Tibial artery (tissue), 4 donors: ENCODE measurements at regions not wholly inside any gene's neighbourhood (a gene's known extent, or its start where the extent isn't known, plus 50 kb on each side); places are given as distances from the start of the nearest gene placed in this dataset.

Source experiments
- DNase-seq, 2 donors: peaks; one replicate each; pipeline ENCODE4 v3.0.0-alpha.2; 2019
- H3K27ac ChIP-seq, 2 donors: fragments of 200-600 bp; sonication (generic) in 1 of 2; 1 replicate in 1 of 2; 2 replicates in 1 of 2; pipeline ENCODE4 v1.5.1; 2018 to 2019; ENCODE audit warnings: mild to moderate bottlenecking in 1 of 2
- H3K27me3 ChIP-seq, 2 donors: fragments of 200-600 bp; sonication (generic) in 1 of 2; one replicate each; pipeline versions ENCODE4 v1.5.1 to v1.6.0; 2016 to 2019
- H3K36me3 ChIP-seq, 3 donors: fragments of 200-600 bp; sonication (generic) in 2 of 3; one replicate each; pipeline ENCODE4 v1.5.1; 2016 to 2019; ENCODE audit warnings: mild to moderate bottlenecking in 2 of 3
- H3K4me1 ChIP-seq, 4 donors: fragments of 200-600 bp; sonication (generic) in 2 of 4; 1 replicate in 3 of 4; 2 replicates in 1 of 4; pipeline ENCODE4 v1.5.1; 2016 to 2019
- H3K4me3 ChIP-seq, 2 donors: fragments of 200-600 bp; sonication (generic) in 1 of 2; 1 replicate in 1 of 2; 2 replicates in 1 of 2; pipeline ENCODE4 v1.5.1; 2018 to 2019; ENCODE audit warnings: mild to moderate bottlenecking in 2 of 2
- H3K9me3 ChIP-seq, 3 donors: fragments of 200-600 bp; sonication (generic) in 1 of 3; one replicate each; pipeline ENCODE4 v1.5.1; 2016 to 2019
- CTCF ChIP-seq, 2 experiments: fragments of 200-600 bp in 1 of 2; fragments of 450-650 bp in 1 of 2; IDR thresholded peaks; one replicate each; pipeline ENCODE4 v1.5.1; 2017 to 2019; ENCODE audit warnings: antibody characterized with exemption in 2 of 2, mild to moderate bottlenecking in 1 of 2, moderate library complexity in 1 of 2
- intact Hi-C: fragments of 100-400 bp; cut with DNase I; formaldehyde crosslinking; loops from one replicate; pipeline ENCODE4 v1.15.0; 2023; ENCODE audit warnings: low total_unique reads

DNA sequence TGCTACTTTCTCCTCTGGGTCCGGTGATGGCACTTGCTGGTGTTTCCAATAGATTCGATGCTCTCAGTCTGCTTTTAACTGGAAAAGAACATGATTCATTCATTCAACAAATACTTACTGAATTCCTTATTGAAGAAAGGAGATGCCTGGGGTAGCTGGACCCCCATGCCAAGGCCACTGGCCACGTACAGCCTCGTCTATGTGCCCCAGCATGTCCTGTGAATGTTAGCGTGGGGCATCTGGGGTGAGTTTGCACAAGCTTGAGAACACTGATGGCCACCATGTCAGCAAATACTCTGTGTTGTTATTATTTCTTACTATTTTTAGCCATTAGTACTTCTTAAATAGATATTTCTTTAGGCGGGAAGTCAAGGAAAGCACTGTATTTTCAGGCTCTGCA, 112.0 kb upstream of the OXGR1 start:
- H3K4me3 ChIP-seq, result no peak overlapping the region
- intact Hi-C loops, result loop anchor here (5.0 kb wide), 2 partner anchors 256 to 696 kb away; no protein-coding TSS in a partner anchor
- TF ChIP-seq CTCF (IDR thresholded peaks at IDR 0.05), result no peak

DNA sequence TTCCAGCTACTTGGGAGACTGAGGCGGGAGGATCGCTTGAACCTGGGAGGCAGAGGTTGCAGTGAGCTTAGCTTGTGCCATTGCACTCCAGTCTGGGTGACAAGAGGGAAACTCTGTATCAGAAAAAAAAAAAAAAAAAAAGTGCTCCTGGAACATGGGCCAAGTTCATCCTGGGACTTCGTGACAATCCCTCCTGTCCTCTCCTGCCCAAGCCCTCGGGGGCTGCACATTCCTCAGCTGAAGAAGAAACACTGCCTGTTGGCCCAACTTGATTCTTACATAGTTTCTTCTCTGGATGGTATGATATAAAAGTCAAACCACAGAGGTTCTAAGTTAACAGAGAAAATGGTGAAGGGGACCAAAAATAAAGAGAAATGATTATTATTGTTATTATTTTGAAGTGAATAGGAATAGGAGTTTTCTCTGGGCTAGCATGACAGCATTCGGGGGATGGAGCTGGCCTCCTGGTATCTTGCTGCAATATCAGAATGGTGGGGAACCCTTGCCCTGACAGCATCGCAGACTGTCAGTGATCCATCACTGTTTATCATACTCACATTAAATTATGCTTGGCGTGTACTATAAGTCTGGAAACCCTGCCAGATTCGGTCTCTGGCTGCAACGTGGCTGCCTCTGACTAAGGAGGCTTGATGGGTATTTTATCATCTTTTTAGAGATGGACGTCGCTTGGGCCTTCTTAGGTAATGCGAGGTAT, 113.7 kb upstream of the OXGR1 start:
- no peak for TF ChIP-seq CTCF (IDR thresholded peaks at IDR 0.05)
- peaks cover 6 to 71% (median 31%) of the 10 kb centered on the region in 4 donors for H3K4me1 ChIP-seq
- H3K4me3 ChIP-seq, result no peak overlapping the region
- no peaks in the 10 kb centered on the region for H3K36me3 ChIP-seq
- intact Hi-C loops, result loop anchor here (2.0 to 5.0 kb wide), 3 partner anchors 105 to 694 kb away; no protein-coding TSS in a partner anchor
- no peaks in the 10 kb centered on the region for H3K27me3 ChIP-seq
- peak overlapping the region; percentile 51 to 64 for H3K27ac ChIP-seq
- no peak for DNase-seq
- H3K9me3 ChIP-seq, result no peaks in the 10 kb centered on the region

More for the DNA sequence above, 112.0 kb upstream of the OXGR1 start:
- Histone ChIP-seq H3K27ac (peak overlapping the region; percentile 38 to 44), H3K27me3 (no peaks in the 10 kb centered on the region), H3K9me3 (peaks cover 0 to under 1% (median 0%) of the 10 kb centered on the region in 3 donors), H3K36me3 (no peaks in the 10 kb centered on the region), H3K4me1 (peaks cover 6 to 55% (median 23%) of the 10 kb centered on the region in 4 donors)
- DNase-seq, result peak in 1 of 2 donors; percentile 74

DNA sequence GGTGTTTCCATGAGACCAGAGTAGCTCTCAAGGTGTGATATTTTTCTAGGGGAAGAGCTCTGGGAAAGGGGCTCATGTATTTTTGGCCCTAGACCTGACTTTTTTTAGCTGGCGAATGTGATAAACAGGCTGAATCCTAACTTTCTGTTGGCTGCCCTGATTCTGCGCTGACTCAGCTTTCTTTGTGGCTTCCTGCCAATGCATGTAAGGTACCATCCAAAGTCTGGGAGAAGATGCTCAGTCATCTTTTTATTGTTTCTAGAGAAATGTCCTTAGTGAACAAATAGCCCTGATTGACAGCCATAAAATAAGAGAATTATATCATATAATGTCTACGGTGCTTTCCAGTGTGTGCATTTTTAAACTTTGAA, 113.6 kb upstream of the MBNL2 start:
- Histone ChIP-seq H3K27ac (peak overlapping the region; percentile 51 to 64), H3K4me1 (peaks cover 6 to 77% (median 34%) of the 10 kb centered on the region in 4 donors), H3K36me3 (no peaks in the 10 kb centered on the region), H3K9me3 (no peaks in the 10 kb centered on the region), H3K4me3 (no peak overlapping the region), H3K27me3 (no peaks in the 10 kb centered on the region)
- TF ChIP-seq CTCF (IDR thresholded peaks at IDR 0.05), result no peak
- no peak for DNase-seq
- intact Hi-C loops, result loop anchor here (2.0 to 5.0 kb wide), 3 partner anchors 104 to 694 kb away; no protein-coding TSS in a partner anchor

GRCh38 chr13:97109256-97109655, 112.9 kb upstream of the MBNL2 start:
- Histone ChIP-seq H3K4me1 (peaks cover 9 to 84% (median 39%) of the 10 kb centered on the region in 4 donors), H3K27ac (peak overlapping the region; percentile 51 to 64), H3K9me3 (no peaks in the 10 kb centered on the region), H3K4me3 (peak overlapping the region; percentile 9 to 25), H3K27me3 (no peaks in the 10 kb centered on the region), H3K36me3 (no peaks in the 10 kb centered on the region)
- intact Hi-C loops, result loop anchor here (2.0 to 5.0 kb wide), 3 partner anchors 104 to 693 kb away; no protein-coding TSS in a partner anchor
- no peak for TF ChIP-seq CTCF (IDR thresholded peaks at IDR 0.05)
- no peak for DNase-seq

DNA sequence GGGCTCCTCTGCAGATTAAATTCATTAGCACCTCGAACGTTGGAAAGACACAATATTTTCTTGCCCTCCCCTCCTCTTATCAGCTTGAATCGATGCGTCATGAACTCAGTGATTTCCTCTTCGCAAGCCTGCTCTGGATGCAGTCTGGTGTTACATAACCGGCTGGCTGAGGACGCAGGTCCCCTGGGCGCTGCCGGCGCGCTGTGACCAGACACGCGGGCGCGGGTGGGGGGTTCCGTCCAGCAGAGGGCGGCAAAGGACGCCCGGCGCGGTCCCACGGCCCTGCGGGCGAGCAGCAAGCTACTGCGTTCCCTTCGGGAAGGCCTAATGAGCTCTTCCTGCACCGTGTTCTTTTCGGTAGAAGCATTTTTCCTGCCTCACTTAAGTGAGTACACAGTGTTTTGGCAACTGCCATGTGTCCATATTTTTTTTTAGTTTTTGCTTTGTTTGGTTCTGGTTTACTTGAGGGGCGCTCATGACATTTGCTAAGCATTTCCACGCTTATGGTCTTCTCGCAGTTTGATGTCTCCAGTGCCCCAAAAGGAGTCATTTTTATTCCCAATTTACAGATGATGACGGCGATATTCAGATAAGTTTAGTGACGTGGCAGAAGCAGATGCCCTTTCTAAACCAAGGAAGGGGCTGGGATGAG, 112.2 kb upstream of the MBNL2 start:
- no peaks in the 10 kb centered on the region for H3K9me3 ChIP-seq
- H3K36me3 ChIP-seq, result no peaks in the 10 kb centered on the region
- DNase-seq, result peak; percentile 93 to 96
- H3K4me3 ChIP-seq, result peak overlapping the region; percentile 9 to 25
- peak overlapping the region; percentile 64 to 70 for H3K27ac ChIP-seq
- intact Hi-C loops, result loop anchor here (2.0 to 5.0 kb wide), 4 partner anchors 103 to 692 kb away; no protein-coding TSS in a partner anchor
- no peaks in the 10 kb centered on the region for H3K27me3 ChIP-seq
- H3K4me1 ChIP-seq, result peaks cover 9 to 91% (median 45%) of the 10 kb centered on the region in 4 donors
- TF ChIP-seq CTCF (IDR thresholded peaks at IDR 0.05), result peak; percentile 96
